Sigmoid colon (tissue), 6 donors: ENCODE measurements at regions not wholly inside any gene's neighbourhood (a gene's known extent, or its start where the extent isn't known, plus 50 kb on each side); places are given as distances from the start of the nearest gene placed in this dataset.
A peak's percentile ranks its signal among the peaks of the same experiment; 100 is the strongest.

Source experiments
- DNase-seq: peaks from one replicate; pipeline ENCODE4 v3.0.0-alpha.2; 2019
- H3K27ac ChIP-seq, 4 donors: fragments of 200-600 bp; sonication (generic); one replicate each; pipeline ENCODE4 v1.5.1; 2016 to 2019; ENCODE audit warnings: mild to moderate bottlenecking in 1 of 4
- H3K27me3 ChIP-seq, 3 donors: fragments of 200-600 bp; sonication (generic); one replicate each; pipeline ENCODE4 v1.5.1; 2019; ENCODE audit warnings: mild to moderate bottlenecking in 1 of 3
- H3K36me3 ChIP-seq, 4 donors: fragments of 200-600 bp; sonication (generic); one replicate each; pipeline ENCODE4 v1.5.1; 2016 to 2019
- H3K4me1 ChIP-seq, 4 donors: fragments of 200-600 bp; sonication (generic); one replicate each; pipeline ENCODE4 v1.5.1; 2017 to 2019
- H3K4me3 ChIP-seq, 4 donors: fragments of 200-600 bp; sonication (generic); one replicate each; pipeline ENCODE4 v1.5.1; 2017 to 2019; ENCODE audit warnings: mild to moderate bottlenecking in 2 of 4, moderate library complexity in 1 of 4
- H3K9me3 ChIP-seq, 4 donors: fragments of 200-600 bp in 3 of 4; sonication (generic) in 3 of 4; one replicate each; pipeline versions ENCODE4 v1.5.1 to v1.6.1; 2013 to 2019
- CTCF ChIP-seq, 4 experiments: fragments of 450-650 bp in 3 of 4; fragments of 200-600 bp in 1 of 4; IDR thresholded peaks; one replicate each; pipeline ENCODE4 v1.5.1; 2016 to 2019; ENCODE audit warnings: antibody characterized with exemption in 4 of 4, mild to moderate bottlenecking in 3 of 4, moderate library complexity in 2 of 4
- EP300 ChIP-seq, 4 donors: sonication (generic); formaldehyde crosslinking; IDR thresholded peaks; one replicate each; pipeline ENCODE4 v1.6.1; 2017; ENCODE audit warnings: antibody characterized with exemption in 4 of 4
- POLR2A ChIP-seq, 2 donors: fragments of 450-650 bp; IDR thresholded peaks; one replicate each; pipeline ENCODE4 v1.6.1; 2016; ENCODE audit warnings: antibody characterized with exemption in 2 of 2, mild to moderate bottlenecking in 2 of 2, moderate library complexity in 2 of 2
- POLR2AphosphoS5 ChIP-seq, 4 donors: sonication (generic); formaldehyde crosslinking; IDR thresholded peaks; one replicate each; pipeline ENCODE4 v1.6.1; 2017; ENCODE audit warnings: antibody characterized with exemption in 4 of 4
- WGBS, 2 donors: extraction: QIAGEN DNeasy Blood & Tissue Kit; methylation state at CpG; one replicate each; pipeline ENCODE4 v1.1.7; 2013; 5-methylcytosine and 5-hydroxymethylcytosine counted together
- intact Hi-C: fragments of 100-400 bp; cut with DNase I; formaldehyde crosslinking; loops from one replicate; pipeline ENCODE4 v1.15.1; 2023
- donor health status: healthy with polysubstance abuse.
- donor health status: healthy.

DNA sequence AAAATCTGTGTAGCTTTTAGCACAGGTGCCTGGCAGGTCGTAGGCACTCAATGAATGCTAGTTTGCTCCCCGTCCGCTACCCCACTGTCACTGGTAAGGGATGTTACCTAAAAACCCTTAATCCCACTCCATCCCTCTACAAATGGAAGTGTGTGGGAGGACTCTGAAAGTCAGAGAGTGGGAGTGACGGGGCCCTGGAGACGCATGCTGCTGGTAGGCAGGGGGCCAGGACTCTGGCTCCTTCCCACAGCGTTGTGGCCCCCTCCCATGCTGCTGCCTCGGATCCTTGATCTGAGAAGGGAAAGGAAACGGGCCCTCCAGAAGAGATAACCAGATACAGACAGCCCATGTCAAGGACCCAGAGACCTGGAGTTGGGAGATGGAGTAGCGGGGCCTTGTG is 249.3 kb downstream of the HAUS1 start:
- Histone ChIP-seq H3K36me3 (no peaks in the 10 kb centered on the region), H3K27me3 (no peaks in the 10 kb centered on the region), H3K27ac (no peak overlapping the region), H3K9me3 (no peaks in the 10 kb centered on the region), H3K4me1 (peaks cover 0 to 24% (median 13%) of the 10 kb centered on the region in 4 donors), H3K4me3 (no peak overlapping the region)
- no peak for DNase-seq
- TF ChIP-seq EP300 (IDR thresholded peaks at IDR 0.05) (no peak), CTCF (IDR thresholded peaks at IDR 0.05) (no peak), POLR2A (IDR thresholded peaks at IDR 0.05) (no peak), POLR2AphosphoS5 (IDR thresholded peaks at IDR 0.05) (no peak)
- WGBS, 2 donors, result 82 to 91% methylated on average over 9 of the region's 9 CpGs
- intact Hi-C loops, result no loop called here

DNA sequence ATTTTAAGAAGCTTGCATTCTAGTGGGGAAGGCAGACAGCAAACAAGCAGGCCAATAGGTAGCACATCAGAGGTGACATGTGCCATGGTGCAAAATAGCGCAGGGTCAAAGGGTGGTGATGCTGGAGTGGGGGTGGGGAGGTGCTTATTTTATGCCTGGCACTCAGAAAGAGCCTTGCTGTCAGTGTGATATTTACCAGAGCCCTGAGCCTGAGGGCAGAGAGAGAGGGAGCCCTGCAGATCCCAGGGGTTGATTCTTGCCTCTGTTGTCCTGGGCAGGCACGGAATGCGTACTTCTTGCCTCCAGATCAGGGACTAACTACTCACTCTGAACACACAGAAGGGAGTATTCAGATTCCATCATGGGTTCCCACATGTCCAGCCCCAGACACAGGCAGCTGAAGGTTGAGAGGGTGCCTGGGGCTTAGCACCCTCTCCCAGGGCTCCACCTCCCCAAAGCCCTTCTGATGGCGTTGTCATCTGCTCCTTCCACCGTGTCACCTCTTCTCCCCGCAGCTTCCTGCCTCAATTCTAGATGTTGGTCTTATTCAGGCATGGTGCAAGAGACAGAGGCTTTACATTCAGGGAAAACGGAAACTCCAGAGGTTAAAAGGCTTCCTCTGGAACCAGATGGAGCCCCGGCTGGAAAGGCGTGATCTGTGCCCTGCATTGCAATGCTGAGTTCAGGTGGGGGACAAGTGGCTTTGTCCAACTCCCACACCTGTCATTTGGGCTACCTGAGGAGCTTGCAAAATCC is 252.3 kb downstream of the HAUS1 start:
- H3K4me1 ChIP-seq, result peaks cover 0 to 17% (median 13%) of the 10 kb centered on the region in 4 donors
- DNase-seq, result no peak
- WGBS, 2 donors, result 82 to 84% methylated on average over 9 of the region's 9 CpGs
- TF ChIP-seq POLR2AphosphoS5 (IDR thresholded peaks at IDR 0.05), result peak in 1 of 4 donors; percentile 42
- TF ChIP-seq CTCF (IDR thresholded peaks at IDR 0.05), result no peak
- no peak for TF ChIP-seq POLR2A (IDR thresholded peaks at IDR 0.05)
- TF ChIP-seq EP300 (IDR thresholded peaks at IDR 0.05), result no peak
- peak overlapping the region in 2 of 4 donors; percentile 14 to 35 for H3K27ac ChIP-seq
- H3K36me3 ChIP-seq, result no peaks in the 10 kb centered on the region
- peaks cover 0 to 4% (median 2%) of the 10 kb centered on the region in 4 donors for H3K9me3 ChIP-seq
- no peaks in the 10 kb centered on the region for H3K27me3 ChIP-seq
- intact Hi-C loops, result no loop called here
- H3K4me3 ChIP-seq, result no peak overlapping the region

DNA sequence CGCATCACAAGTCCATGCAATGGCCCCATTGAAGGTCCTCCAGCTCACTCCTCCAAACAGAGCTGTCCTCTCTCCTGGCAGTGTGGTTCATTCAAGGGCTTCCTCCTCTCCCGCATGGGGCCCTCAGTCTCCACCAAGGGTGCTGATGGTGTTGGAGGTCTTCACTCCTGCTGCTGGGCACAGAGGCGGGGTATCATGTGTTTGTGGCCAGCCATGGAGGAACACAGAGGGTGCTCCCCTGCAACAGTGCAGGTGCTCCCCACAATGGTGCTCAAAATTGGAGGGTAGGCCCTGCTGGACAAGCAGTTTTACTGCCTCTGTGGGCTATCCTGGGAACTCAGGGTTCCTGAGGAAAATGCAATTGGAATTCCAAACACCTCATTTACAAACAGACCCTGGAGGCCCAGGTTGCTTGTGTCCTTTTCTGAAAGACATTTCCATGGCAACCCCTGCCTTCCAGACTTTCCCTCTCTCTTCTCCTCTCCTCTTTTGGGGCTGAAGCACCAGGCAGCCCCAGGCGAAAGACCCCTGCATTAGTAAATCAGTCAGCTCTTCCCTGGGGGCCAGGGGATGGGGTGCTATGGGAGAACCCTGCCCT is 256.0 kb downstream of the HAUS1 start:
- TF ChIP-seq EP300 (IDR thresholded peaks at IDR 0.05) (no peak), POLR2AphosphoS5 (IDR thresholded peaks at IDR 0.05) (no peak), CTCF (IDR thresholded peaks at IDR 0.05) (no peak), POLR2A (IDR thresholded peaks at IDR 0.05) (no peak)
- H3K27ac ChIP-seq, result no peak overlapping the region
- WGBS, 2 donors, result 83 to 95% methylated on average over 4 of the region's 4 CpGs
- H3K36me3 ChIP-seq, result no peaks in the 10 kb centered on the region
- peaks cover 0 to 4% (median 2%) of the 10 kb centered on the region in 4 donors for H3K9me3 ChIP-seq
- no peak overlapping the region for H3K4me3 ChIP-seq
- intact Hi-C loops, result no loop called here
- no peak for DNase-seq
- peaks cover 0 to 17% (median 13%) of the 10 kb centered on the region in 4 donors for H3K4me1 ChIP-seq
- H3K27me3 ChIP-seq, result no peaks in the 10 kb centered on the region

DNA sequence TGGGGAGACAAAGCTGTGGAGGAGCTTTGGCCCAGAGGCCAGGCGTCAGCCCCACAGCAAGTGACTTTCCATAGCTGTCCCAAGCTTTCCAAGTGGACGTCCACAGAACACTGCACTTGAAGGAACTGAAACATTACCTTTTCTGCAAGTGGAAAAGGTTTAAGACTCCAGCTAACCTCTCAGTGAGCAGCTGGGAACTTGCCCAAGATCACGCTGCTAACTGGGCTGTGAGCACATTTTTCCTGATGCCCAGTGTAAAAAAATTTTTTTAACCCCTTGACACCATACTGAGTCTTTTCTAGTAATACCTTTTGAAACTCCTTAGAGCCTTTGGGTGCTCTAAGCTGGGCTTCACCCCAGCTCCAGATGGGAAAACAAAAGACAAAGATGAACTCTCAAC is 256.7 kb downstream of the HAUS1 start:
- intact Hi-C loops, result no loop called here

More for the DNA sequence above, 256.7 kb downstream of the HAUS1 start:
- peaks cover 0 to 4% (median 2%) of the 10 kb centered on the region in 4 donors for H3K9me3 ChIP-seq
- H3K4me3 ChIP-seq, result no peak overlapping the region
- H3K27me3 ChIP-seq, result no peaks in the 10 kb centered on the region
- no peak overlapping the region for H3K27ac ChIP-seq
- no peaks in the 10 kb centered on the region for H3K36me3 ChIP-seq
- TF ChIP-seq POLR2A (IDR thresholded peaks at IDR 0.05), result no peak
- no peak for TF ChIP-seq EP300 (IDR thresholded peaks at IDR 0.05)
- TF ChIP-seq CTCF (IDR thresholded peaks at IDR 0.05), result no peak
- no peak for TF ChIP-seq POLR2AphosphoS5 (IDR thresholded peaks at IDR 0.05)
- WGBS, 2 donors, result 69 to 85% methylated on average over 3 of the region's 3 CpGs
- H3K4me1 ChIP-seq, result peaks cover 0 to 16% (median 12%) of the 10 kb centered on the region in 4 donors
- DNase-seq, result no peak
